GM06990 (cell line): ENCODE measurements at regions not wholly inside any gene's neighbourhood (a gene's known extent, or its start where the extent isn't known, plus 50 kb on each side); places are given as distances from the start of the nearest gene placed in this dataset.
"Not testable (repeated sequence)": the region's sequence is repeated elsewhere in the genome, so short reads cannot be mapped to it uniquely, and the experiment has no call there.

ENCODE experiments used
- DNase-seq: peaks from one replicate; pipeline ENCODE4 v3.0.0-alpha.2; 2011; ENCODE audit not compliant: insufficient read length; ENCODE audit errors: extremely low read depth
- H3K27me3 ChIP-seq: replicated peaks from 2 replicates; pipeline ENCODE4 v1.6.0; 2011; ENCODE audit warnings: low read length; ENCODE audit not compliant: control insufficient read depth, insufficient read depth
- H3K36me3 ChIP-seq: 2 replicates; pipeline ENCODE4 v1.5.1; 2011; ENCODE audit warnings: low read length; ENCODE audit not compliant: control insufficient read depth, insufficient read depth
- H3K4me3 ChIP-seq: replicated peaks from 2 replicates; pipeline ENCODE4 v1.5.1; 2011; ENCODE audit warnings: low read depth, mild to moderate bottlenecking, control low read depth, low read length
- TF ChIP-seq, protein P1 (sequence below): IDR thresholded peaks from 2 replicates; pipeline ENCODE4 v1.5.1; 2011; ENCODE audit warnings: low read length, control low read depth, mild to moderate bottlenecking, inconsistent platforms; ENCODE audit not compliant: insufficient read depth, poor library complexity, severe bottlenecking

DNA sequence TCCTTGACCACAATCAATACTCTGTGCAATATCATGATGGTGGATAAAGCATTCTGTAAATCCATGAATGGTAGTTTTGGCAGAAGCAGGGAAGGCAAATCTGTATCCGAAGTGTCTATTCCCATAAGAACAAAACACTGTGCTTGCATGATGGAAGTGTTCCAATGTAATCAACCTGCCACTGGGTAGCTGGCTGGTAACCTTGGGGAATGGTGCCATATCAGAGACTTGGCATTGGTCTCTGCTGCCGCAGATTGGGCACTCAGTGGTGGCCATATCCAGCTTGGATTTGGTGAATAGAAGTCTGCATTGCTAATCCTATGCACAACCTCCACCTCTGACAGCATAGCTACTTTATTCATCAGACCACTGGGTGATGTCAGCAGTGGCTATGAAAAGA lies 114.3 kb upstream of the EMCN start:
- Histone ChIP-seq H3K27me3 (no peaks in the 10 kb centered on the region), H3K36me3 (no peaks in the 10 kb centered on the region), H3K4me3 (no peak overlapping the region)
- no peak for DNase-seq
- TF ChIP-seq, protein P1, sequence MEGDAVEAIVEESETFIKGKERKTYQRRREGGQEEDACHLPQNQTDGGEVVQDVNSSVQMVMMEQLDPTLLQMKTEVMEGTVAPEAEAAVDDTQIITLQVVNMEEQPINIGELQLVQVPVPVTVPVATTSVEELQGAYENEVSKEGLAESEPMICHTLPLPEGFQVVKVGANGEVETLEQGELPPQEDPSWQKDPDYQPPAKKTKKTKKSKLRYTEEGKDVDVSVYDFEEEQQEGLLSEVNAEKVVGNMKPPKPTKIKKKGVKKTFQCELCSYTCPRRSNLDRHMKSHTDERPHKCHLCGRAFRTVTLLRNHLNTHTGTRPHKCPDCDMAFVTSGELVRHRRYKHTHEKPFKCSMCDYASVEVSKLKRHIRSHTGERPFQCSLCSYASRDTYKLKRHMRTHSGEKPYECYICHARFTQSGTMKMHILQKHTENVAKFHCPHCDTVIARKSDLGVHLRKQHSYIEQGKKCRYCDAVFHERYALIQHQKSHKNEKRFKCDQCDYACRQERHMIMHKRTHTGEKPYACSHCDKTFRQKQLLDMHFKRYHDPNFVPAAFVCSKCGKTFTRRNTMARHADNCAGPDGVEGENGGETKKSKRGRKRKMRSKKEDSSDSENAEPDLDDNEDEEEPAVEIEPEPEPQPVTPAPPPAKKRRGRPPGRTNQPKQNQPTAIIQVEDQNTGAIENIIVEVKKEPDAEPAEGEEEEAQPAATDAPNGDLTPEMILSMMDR = no peak

DNA sequence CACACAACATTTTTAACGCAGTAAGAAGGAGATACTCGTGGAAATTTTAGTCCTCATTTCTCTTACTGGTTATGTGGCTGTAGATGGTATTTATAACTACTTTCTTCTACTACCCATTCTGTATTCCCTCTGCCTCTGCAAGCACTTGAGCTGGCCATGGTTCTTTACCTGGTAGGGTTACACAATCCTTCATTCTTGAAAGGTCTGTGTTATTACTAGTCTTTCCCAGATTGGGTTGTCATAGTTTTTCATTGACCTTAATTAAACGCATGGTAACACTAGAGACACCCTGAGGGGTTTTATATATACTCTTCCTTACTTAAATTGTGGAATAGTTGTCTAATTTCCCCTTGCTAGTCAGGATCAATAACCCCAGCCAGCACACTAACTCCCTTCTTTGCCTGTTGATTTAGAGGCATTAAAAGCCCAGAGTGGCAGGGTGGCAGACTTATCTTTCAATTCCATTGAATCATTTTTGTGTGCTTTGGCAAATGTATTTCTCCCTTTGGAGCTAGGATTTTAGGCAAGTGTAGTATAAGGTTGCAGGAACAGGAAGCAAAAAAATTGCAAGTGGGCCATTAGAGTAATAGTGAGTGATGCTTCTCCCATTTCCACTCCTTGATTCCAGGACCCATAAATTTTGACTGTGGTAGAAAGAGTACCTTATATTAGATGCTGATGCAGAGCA lies 113.6 kb upstream of the EMCN start:
- DNase-seq = no peak
- Histone ChIP-seq H3K27me3 (no peaks in the 10 kb centered on the region), H3K36me3 (no peaks in the 10 kb centered on the region), H3K4me3 (no peak overlapping the region)
- TF ChIP-seq, protein P1 = no peak

DNA sequence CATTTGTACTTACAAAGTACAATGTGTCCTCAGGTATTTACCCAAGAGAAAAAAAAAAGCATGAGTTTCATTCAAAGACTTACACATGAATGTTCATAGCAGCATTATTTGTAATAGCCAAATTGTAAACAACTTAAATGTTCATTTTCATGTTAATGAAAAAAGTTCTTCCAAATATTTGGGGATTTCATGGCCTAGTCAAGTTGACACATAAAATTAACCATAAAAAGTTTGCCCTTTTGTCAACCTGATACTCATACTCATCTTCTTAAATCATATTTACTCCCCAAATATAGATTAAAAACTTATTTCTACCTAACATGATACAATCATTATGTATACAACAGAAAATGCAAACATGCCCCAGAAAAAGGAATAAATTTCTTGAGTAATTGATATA lies 112.5 kb upstream of the EMCN start:
- Histone ChIP-seq H3K27me3 (no peaks in the 10 kb centered on the region), H3K4me3 (no peak overlapping the region), H3K36me3 (no peaks in the 10 kb centered on the region)
- TF ChIP-seq, protein P1 = no peak
- DNase-seq = no peak

DNA sequence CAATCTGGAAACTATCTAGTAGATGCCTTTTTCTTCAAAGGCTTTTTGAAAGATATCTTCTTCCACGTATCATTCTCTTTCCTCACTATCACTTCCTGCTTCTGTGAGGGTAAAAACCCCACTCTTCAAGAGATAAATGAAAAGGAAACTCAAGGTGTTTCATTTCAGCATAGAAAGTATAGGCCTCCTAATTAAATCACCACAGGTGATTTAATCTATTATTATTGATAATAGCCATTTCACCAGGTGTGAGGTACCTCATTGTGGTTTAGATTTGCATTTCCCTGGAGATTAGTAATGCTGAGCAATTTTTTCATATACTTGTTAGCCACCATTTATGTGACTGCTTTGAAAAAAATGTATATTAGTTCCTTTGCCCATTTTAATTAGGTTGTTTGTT lies 92.0 kb upstream of the EMCN start:
- no peak overlapping the region for H3K4me3 ChIP-seq
- DNase-seq = peak; percentile 24
- TF ChIP-seq, protein P1 = no peak
- no peaks in the 10 kb centered on the region for H3K27me3 ChIP-seq
- no peaks in the 10 kb centered on the region for H3K36me3 ChIP-seq

DNA sequence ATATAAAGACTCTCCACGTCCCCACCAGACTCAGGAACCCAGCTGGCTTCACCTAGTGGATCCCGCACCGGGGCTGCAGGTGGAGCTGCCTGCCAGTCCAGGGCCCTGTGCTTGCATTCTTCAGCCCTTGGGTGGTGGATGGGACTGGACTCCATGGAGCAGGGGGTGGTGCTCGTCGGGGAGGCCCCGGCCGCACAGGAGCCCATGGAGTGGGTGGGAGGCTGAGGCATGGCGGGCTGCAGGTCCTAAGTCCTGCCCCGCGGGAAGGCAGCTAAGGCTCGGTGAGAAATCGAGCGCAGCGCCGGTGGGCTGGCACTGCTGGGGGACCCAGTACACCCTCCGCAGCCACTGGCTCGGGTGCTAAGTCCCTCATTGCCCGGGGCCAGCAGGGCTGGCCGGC lies 90.8 kb upstream of the EMCN start:
- not testable (repeated sequence) for DNase-seq, H3K36me3 ChIP-seq, H3K27me3 ChIP-seq, H3K4me3 ChIP-seq

DNA sequence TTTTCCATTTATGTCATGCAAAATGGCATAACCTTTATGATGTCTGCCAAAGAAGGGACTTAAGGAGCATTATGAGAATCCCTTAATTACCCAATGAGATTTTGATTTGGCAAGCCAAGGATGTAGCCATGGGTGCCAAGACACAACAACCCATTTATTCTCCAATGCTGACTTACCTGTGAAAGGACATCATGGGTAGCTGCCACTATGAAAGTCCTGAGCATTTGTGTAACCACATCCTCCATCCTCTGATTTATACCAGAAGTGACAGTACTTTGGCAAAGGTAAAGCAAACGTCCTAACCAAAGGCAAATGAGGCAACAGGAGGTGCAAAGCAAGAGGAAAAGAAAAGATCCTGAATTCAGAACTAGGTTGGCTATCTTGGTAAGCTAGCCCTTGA lies 87.3 kb upstream of the EMCN start:
- no peak overlapping the region for H3K4me3 ChIP-seq
- TF ChIP-seq, protein P1 = no peak
- H3K27me3 ChIP-seq = no peaks in the 10 kb centered on the region
- DNase-seq = no peak
- H3K36me3 ChIP-seq = no peaks in the 10 kb centered on the region
